ENCODE measurements at regions not wholly inside any gene's neighbourhood (a gene's known extent, or its start where the extent isn't known, plus 50 kb on each side); places are given as distances from the start of the nearest gene placed in this dataset.

DNA sequence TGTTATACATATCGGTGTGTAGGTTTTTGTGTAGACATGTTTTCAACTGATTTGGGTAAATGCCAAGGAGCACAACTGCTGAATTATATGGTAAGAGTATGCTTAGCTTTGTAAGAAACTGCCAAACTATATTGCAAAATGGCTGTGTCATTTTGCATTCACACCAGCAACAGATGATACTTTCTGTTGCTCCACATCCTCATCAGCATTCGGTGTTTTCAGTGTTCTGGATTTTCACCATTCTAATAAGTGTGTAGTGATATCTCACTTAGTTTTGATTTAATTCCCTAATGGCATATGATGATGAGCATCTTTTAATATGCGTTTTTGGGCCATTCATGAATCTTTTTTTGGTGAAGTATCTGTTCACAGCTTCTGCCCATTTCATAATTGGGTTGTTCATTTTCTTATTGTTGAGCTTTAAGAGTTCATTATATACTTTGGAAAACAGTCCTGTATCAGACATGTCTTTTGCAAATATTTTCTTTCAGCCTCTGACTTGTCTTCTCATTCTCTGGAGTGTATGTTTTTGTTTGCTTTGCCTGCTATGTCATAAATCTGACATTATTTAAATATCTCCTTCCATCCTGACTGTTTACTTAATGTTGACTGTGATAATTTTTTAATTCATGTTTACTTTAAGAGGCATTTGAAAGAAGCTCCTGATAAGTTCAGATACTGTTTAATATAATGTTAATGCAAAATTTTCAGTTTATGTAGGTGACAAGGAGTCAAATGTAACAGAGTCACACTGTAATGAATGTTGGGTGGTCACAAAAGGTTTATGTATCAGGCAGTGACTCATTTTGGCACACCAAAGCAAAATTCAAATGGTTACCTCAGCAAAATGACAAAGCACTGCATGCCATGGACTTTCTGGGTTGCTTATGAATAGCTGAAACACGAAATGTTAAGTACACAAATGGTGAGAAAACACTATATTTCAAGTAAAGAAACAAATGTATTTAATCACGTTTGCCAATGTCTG lies 181.1 kb upstream of the DAB2 start:
- FAIRE-seq, result no peak
- no peak for DNase-seq (ENCODE audit: insufficient read length, low spot score)
- no peak for TF ChIP-seq CTCF (IDR thresholded peaks at IDR 0.05; ENCODE audit: insufficient read depth, missing control alignments)

DNA sequence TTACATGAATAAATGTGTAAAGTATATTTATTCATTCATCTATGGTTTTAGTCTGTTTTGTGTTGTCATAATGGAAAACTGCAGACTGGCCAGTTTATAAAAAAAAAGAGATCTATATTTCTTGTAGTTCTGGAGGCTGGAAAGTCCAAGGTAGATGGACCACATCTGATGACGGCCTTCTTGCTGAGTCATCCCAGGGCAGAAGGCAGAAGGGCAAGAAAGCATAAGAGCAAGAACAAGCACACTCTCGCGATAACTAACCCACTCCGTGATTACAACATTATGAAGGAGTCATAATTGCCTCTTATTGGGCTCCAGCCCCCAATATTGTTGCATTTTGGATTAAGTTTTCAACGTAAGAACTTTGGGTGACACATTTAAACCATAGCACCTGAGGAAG lies 180.4 kb upstream of the DAB2 start:
- no peak for DNase-seq (ENCODE audit: insufficient read length, low spot score)
- FAIRE-seq, result no peak
- no peak for TF ChIP-seq CTCF (IDR thresholded peaks at IDR 0.05; ENCODE audit: insufficient read depth, missing control alignments)

- FAIRE-seq (no peak), DNase-seq (ENCODE audit: insufficient read length, low spot score) (no peak)
- TF ChIP-seq CTCF (IDR thresholded peaks at IDR 0.05; ENCODE audit: insufficient read depth, missing control alignments), result no peak
Measured at GRCh38 chr5:39604491-39604890, 179.7 kb upstream of the DAB2 start.

DNA sequence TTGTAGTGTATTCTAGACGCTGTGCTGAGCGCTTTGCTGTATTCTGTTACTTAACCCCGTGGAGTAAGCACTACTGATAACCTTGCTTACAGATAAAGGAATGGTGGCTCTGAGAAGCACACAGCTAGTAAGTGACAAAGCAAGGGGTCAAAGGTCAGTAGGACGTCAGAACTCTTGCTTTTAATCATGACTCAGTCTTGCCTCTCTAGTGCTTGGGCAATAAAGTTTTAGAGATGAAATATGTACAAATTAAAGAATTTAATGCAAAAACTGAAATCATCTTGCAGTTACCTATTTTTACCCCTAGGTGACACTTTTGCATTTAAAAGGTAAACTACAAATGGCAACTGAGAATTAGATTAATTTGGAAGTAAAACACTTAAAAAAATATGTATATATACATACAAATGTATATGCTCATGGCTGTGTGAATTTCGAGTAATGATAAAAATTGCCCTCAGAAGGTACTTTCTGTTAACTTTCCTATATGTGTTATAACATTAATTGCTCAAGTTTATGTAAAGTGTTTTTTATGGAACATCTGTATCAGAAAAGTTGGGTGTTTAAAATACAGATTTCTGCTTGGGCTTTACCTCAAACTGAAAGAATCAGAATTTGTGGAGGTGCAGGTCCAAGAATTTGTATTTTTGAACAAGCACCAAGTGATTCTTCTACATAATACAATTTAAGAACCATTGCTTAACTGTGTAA lies 175.1 kb upstream of the DAB2 start:
- TF ChIP-seq CTCF (IDR thresholded peaks at IDR 0.05; ENCODE audit: insufficient read depth, missing control alignments), result peak; percentile 69
- DNase-seq (ENCODE audit: insufficient read length, low spot score) (no peak), FAIRE-seq (no peak)

- FAIRE-seq, result no peak
- TF ChIP-seq CTCF (IDR thresholded peaks at IDR 0.05; ENCODE audit: insufficient read depth, missing control alignments), result no peak
- no peak for DNase-seq (ENCODE audit: insufficient read length, low spot score)
Measured at GRCh38 chr5:39598661-39599248, 174.0 kb upstream of the DAB2 start.

- TF ChIP-seq CTCF (IDR thresholded peaks at IDR 0.05; ENCODE audit: insufficient read depth, missing control alignments), result no peak
- DNase-seq (ENCODE audit: insufficient read length, low spot score), result no peak
- no peak for FAIRE-seq
Measured at GRCh38 chr5:39588179-39588578, 163.4 kb upstream of the DAB2 start.
